GM23338 (cell line): ENCODE measurements at regions not wholly inside any gene's neighbourhood (a gene's known extent, or its start where the extent isn't known, plus 50 kb on each side); places are given as distances from the start of the nearest gene placed in this dataset.

Experiments
- ATAC-seq: fragments of 200-7000 bp; cut with Tn5 transposase; 3 replicates; pipeline ENCODE4 v1.9.1; 2020
- DNase-seq: peaks from one replicate; pipeline ENCODE4 v3.0.0-alpha.2; 2015; ENCODE audit warnings: low spot score
- H2AFZ ChIP-seq: fragments of 200-600 bp; sonication (generic); 2 replicates; pipeline ENCODE4 v1.8.0; 2016; ENCODE audit warnings: antibody characterized with exemption, mild to moderate bottlenecking, moderate library complexity
- H3F3A ChIP-seq: fragments of 200-600 bp; sonication (generic); replicated peaks from 2 replicates; pipeline ENCODE4 v1.8.0; 2017; ENCODE audit warnings: antibody characterized with exemption, mixed run types, low read depth
- H3K27ac ChIP-seq: fragments of 200-600 bp; sonication (generic); 2 replicates; pipeline ENCODE4 v1.6.1; 2016; ENCODE audit warnings: low read depth
- H3K27me3 ChIP-seq: fragments of 200-600 bp; sonication (generic); 2 replicates; pipeline ENCODE4 v1.8.0; 2016; ENCODE audit warnings: mild to moderate bottlenecking, mixed run types, moderate library complexity; ENCODE audit not compliant: insufficient read depth
- H3K36me3 ChIP-seq: fragments of 200-600 bp; sonication (generic); 2 replicates; pipeline ENCODE4 v1.8.0; 2016; ENCODE audit warnings: mild to moderate bottlenecking; ENCODE audit not compliant: insufficient read depth
- H3K4me1 ChIP-seq: fragments of 200-600 bp; sonication (generic); 2 replicates; pipeline ENCODE4 v1.8.0; 2016; ENCODE audit warnings: mild to moderate bottlenecking, moderate library complexity; ENCODE audit not compliant: insufficient read depth
- H3K4me2 ChIP-seq: fragments of 200-600 bp; sonication (generic); 2 replicates; pipeline ENCODE4 v1.7.1; 2017; ENCODE audit warnings: mixed run types
- H3K4me3 ChIP-seq: fragments of 200-600 bp; sonication (generic); 2 replicates; pipeline ENCODE4 v1.6.1; 2016; ENCODE audit warnings: mixed run types
- H3K79me2 ChIP-seq: fragments of 200-600 bp; sonication (generic); replicated peaks from 2 replicates; pipeline ENCODE4 v1.8.0; 2017; ENCODE audit warnings: mild to moderate bottlenecking; ENCODE audit not compliant: insufficient read depth
- H3K9me2 ChIP-seq: fragments of 200-600 bp; sonication (generic); 2 replicates; pipeline ENCODE4 v1.8.0; 2017; ENCODE audit not compliant: insufficient read depth
- H4K20me1 ChIP-seq: fragments of 200-600 bp; sonication (generic); replicated peaks from 2 replicates; pipeline ENCODE4 v1.8.0; 2017; ENCODE audit warnings: mild to moderate bottlenecking; ENCODE audit not compliant: insufficient read depth
- H3K27ac Mint-ChIP-seq: 2 replicates; pipeline ENCODE4 v1.8.0; 2020; ENCODE audit warnings: inconsistent platforms, mild to moderate bottlenecking, moderate library complexity, mixed read lengths
- H3K27me3 Mint-ChIP-seq: 3 replicates; pipeline ENCODE4 v1.8.0; 2022; ENCODE audit warnings: low read depth, mild to moderate bottlenecking, moderate library complexity, mixed read lengths, inconsistent platforms; ENCODE audit not compliant: insufficient read depth, poor library complexity
- H3K36me3 Mint-ChIP-seq: 3 replicates; pipeline ENCODE4 v1.8.0; 2021; ENCODE audit warnings: low read depth, mild to moderate bottlenecking, inconsistent platforms, moderate library complexity, mixed read lengths
- H3K4me1 Mint-ChIP-seq: 3 replicates; pipeline ENCODE4 v1.8.0; 2020; ENCODE audit warnings: mild to moderate bottlenecking, inconsistent platforms, mixed read lengths
- H3K4me3 Mint-ChIP-seq: 3 replicates; pipeline ENCODE4 v1.8.0; 2021; ENCODE audit warnings: moderate library complexity, mild to moderate bottlenecking, inconsistent platforms, mixed read lengths
- H3K9me3 Mint-ChIP-seq: 3 replicates; pipeline ENCODE4 v1.8.0; 2020; ENCODE audit warnings: moderate library complexity, mild to moderate bottlenecking, inconsistent platforms, mixed read lengths
- CREB1 ChIP-seq: fragments of 250-450 bp; sonication (Bioruptor Pico); IDR thresholded peaks from 2 replicates; pipeline ENCODE4 v1.5.0; 2020; ENCODE audit warnings: low read depth, mild to moderate bottlenecking, moderate library complexity
- CTCF ChIP-seq, 2 experiments: fragments of 200-600 bp in 1 of 2; sonication (generic) in 1 of 2; conservative IDR thresholded peaks; 2 replicates each; pipeline versions ENCODE4 v1.5.1 to v1.6.1; 2016 to 2017; ENCODE audit warnings: antibody characterized with exemption in 2 of 2, low read depth in 2 of 2, mild to moderate bottlenecking in 2 of 2, moderate library complexity in 1 of 2
- ETS1 ChIP-seq: IDR thresholded peaks from 2 replicates; pipeline ENCODE4 v1.6.1; 2016; ENCODE audit warnings: antibody characterized with exemption
- EZH2 ChIP-seq: fragments of 200-600 bp; sonication (generic); IDR thresholded peaks from one replicate; pipeline ENCODE4 v1.8.0; 2017; ENCODE audit warnings: antibody characterized with exemption, mild to moderate bottlenecking, low read depth; ENCODE audit not compliant: unreplicated experiment
- EZH2phosphoT487 ChIP-seq: fragments of 200-600 bp; sonication (generic); IDR thresholded peaks from one replicate; pipeline ENCODE4 v1.8.1; 2018; ENCODE audit warnings: antibody characterized with exemption; ENCODE audit not compliant: unreplicated experiment
- JUNB ChIP-seq: IDR thresholded peaks from one replicate; pipeline ENCODE4 v1.6.1; 2016; ENCODE audit warnings: antibody characterized with exemption; ENCODE audit not compliant: unreplicated experiment
- POLR2AphosphoS5 ChIP-seq: IDR thresholded peaks from 2 replicates; pipeline ENCODE4 v1.6.1; 2016; ENCODE audit warnings: antibody characterized with exemption, low read depth
- REST ChIP-seq: IDR thresholded peaks from one replicate; pipeline ENCODE4 v1.6.1; 2018; ENCODE audit warnings: antibody characterized with exemption; ENCODE audit not compliant: unreplicated experiment
- STAT1 ChIP-seq: IDR thresholded peaks from one replicate; pipeline ENCODE4 v1.6.1; 2016; ENCODE audit warnings: antibody characterized with exemption; ENCODE audit not compliant: unreplicated experiment
- ZNF114 ChIP-seq: fragments of 250-450 bp; sonication (Bioruptor Pico); IDR thresholded peaks from 2 replicates; pipeline ENCODE4 v1.5.0; 2020; ENCODE audit warnings: mild to moderate bottlenecking, moderate library complexity
- ZNF331 ChIP-seq: fragments of 250-450 bp; sonication (Bioruptor Pico); IDR thresholded peaks from 2 replicates; pipeline ENCODE4 v1.5.0; 2020; ENCODE audit warnings: low read depth, mild to moderate bottlenecking, moderate library complexity

- no peak for TF ChIP-seq POLR2AphosphoS5
- TF ChIP-seq EZH2phosphoT487, result no peak
- no peak for TF ChIP-seq ZNF331 (CRISPR knock-in tag)
- no peak for TF ChIP-seq CREB1 (CRISPR knock-in tag)
- no peak for TF ChIP-seq EZH2
- TF ChIP-seq REST, result no peak
- TF ChIP-seq ETS1, result no peak
These were observed 593.6 kb downstream of the BNC2 start (continued) for GRCh38 chr9:16276866-16277265.

- no peak overlapping the region for H3K27ac Mint-ChIP-seq
- H3K9me3 Mint-ChIP-seq, result no peaks in the 10 kb centered on the region
These were observed 593.0 kb downstream of the BNC2 start for GRCh38 chr9:16277471-16277960.

More at GRCh38 chr9:16277471-16277960, 593.0 kb downstream of the BNC2 start:
- H2AFZ ChIP-seq, result no peak overlapping the region
- H3K9me2 ChIP-seq, result peaks cover under 1% of the 10 kb centered on the region; the same call in 1 of the 2 replicates
- DNase-seq, result no peak
- Mint-ChIP-seq H3K4me3 (no peak overlapping the region), H3K4me1 (peaks cover 6% of the 10 kb centered on the region), H3K36me3 (no peaks in the 10 kb centered on the region), H3K27me3 (peaks cover 9% of the 10 kb centered on the region)
- H3K4me3 ChIP-seq, result no peak overlapping the region
- H3K27me3 ChIP-seq, result no peaks in the 10 kb centered on the region
- no peaks in the 10 kb centered on the region for H3K36me3 ChIP-seq
- H3K4me1 ChIP-seq, result peaks cover 5% of the 10 kb centered on the region; the same call in 1 of the 2 replicates
- no peaks in the 10 kb centered on the region for H3F3A ChIP-seq
- ATAC-seq, result no peak
- H3K79me2 ChIP-seq, result no peaks in the 10 kb centered on the region
- TF ChIP-seq POLR2AphosphoS5 (no peak), EZH2 (no peak), JUNB (no peak), STAT1 (no peak), CREB1 (CRISPR knock-in tag) (no peak), ZNF331 (CRISPR knock-in tag) (no peak), CTCF (conservative IDR thresholded peaks at IDR 0.05; ENCODE audit: low read depth in 2 of 2) (no peak), REST (no peak), ETS1 (no peak), ZNF114 (no peak)
- no peak overlapping the region for H3K27ac ChIP-seq
- no peak overlapping the region for H3K4me2 ChIP-seq
- no peaks in the 10 kb centered on the region for H4K20me1 ChIP-seq
